WERI-Rb-1 (cell line): ENCODE measurements at regions not wholly inside any gene's neighbourhood (a gene's known extent, or its start where the extent isn't known, plus 50 kb on each side); places are given as distances from the start of the nearest gene placed in this dataset.

Experiments
- DNase-seq: peaks from one replicate; pipeline ENCODE4 v3.0.0-alpha.2; 2020
- H3K27ac ChIP-seq: fragments of 250-450 bp; sonication (Bioruptor Pico); 2 replicates; pipeline ENCODE4 v1.5.1; 2020; ENCODE audit warnings: mild to moderate bottlenecking, moderate library complexity
- H3K27me3 ChIP-seq: fragments of 250-450 bp; sonication (Bioruptor Pico); 2 replicates; pipeline ENCODE4 v1.5.1; 2021; ENCODE audit warnings: mild to moderate bottlenecking, low read depth, moderate library complexity; ENCODE audit not compliant: insufficient read depth, severe bottlenecking
- H3K36me3 ChIP-seq: fragments of 250-450 bp; sonication (Bioruptor Pico); 2 replicates; pipeline ENCODE4 v1.5.1; 2020; ENCODE audit warnings: mild to moderate bottlenecking, moderate library complexity
- H3K4me3 ChIP-seq: 2 replicates; pipeline ENCODE4 v1.5.1; 2011; ENCODE audit warnings: low read depth, mild to moderate bottlenecking, control low read depth, low read length
- H3K9me3 ChIP-seq: fragments of 250-450 bp; sonication (Bioruptor Pico); 2 replicates; pipeline ENCODE4 v1.5.1; 2021; ENCODE audit warnings: mild to moderate bottlenecking, moderate library complexity; ENCODE audit not compliant: severe bottlenecking
- CTCF ChIP-seq: IDR thresholded peaks from 2 replicates; pipeline ENCODE4 v1.5.1; 2011; ENCODE audit warnings: low read depth, mild to moderate bottlenecking, control low read depth, inconsistent platforms, low read length

- H3K27me3 ChIP-seq = peaks cover 20% of the 10 kb centered on the region
- no peaks in the 10 kb centered on the region for H3K9me3 ChIP-seq
- no peaks in the 10 kb centered on the region for H3K36me3 ChIP-seq
- DNase-seq = no peak
- no peak for TF ChIP-seq CTCF
- H3K27ac ChIP-seq = no peak overlapping the region
- H3K4me3 ChIP-seq = no peak overlapping the region
Measured at GRCh38 chr11:15748132-15748531, 608.2 kb downstream of the SOX6 start.

- Histone ChIP-seq H3K4me3 (no peak overlapping the region), H3K27ac (no peak overlapping the region), H3K36me3 (no peaks in the 10 kb centered on the region), H3K27me3 (peaks cover 20% of the 10 kb centered on the region), H3K9me3 (no peaks in the 10 kb centered on the region)
- TF ChIP-seq CTCF = no peak
- DNase-seq = no peak
Measured at GRCh38 chr11:15748741-15749140, 607.6 kb downstream of the SOX6 start.

GRCh38 chr11:15750535-15751308 is 605.6 kb downstream of the SOX6 start:
- H3K9me3 ChIP-seq = no peaks in the 10 kb centered on the region
- no peak for DNase-seq
- no peaks in the 10 kb centered on the region for H3K36me3 ChIP-seq
- TF ChIP-seq CTCF = no peak
- no peak overlapping the region for H3K27ac ChIP-seq
- H3K4me3 ChIP-seq = no peak overlapping the region
- H3K27me3 ChIP-seq = peaks cover 24% of the 10 kb centered on the region

GRCh38 chr11:15754221-15754620 is 602.1 kb downstream of the SOX6 start:
- DNase-seq = no peak
- Histone ChIP-seq H3K9me3 (no peaks in the 10 kb centered on the region), H3K27ac (no peak overlapping the region), H3K27me3 (peaks cover 36% of the 10 kb centered on the region), H3K36me3 (no peaks in the 10 kb centered on the region), H3K4me3 (no peak overlapping the region)
- no peak for TF ChIP-seq CTCF

- no peaks in the 10 kb centered on the region for H3K36me3 ChIP-seq
- H3K9me3 ChIP-seq = no peaks in the 10 kb centered on the region
- H3K27me3 ChIP-seq = peaks cover 36% of the 10 kb centered on the region
- no peak overlapping the region for H3K27ac ChIP-seq
- no peak for DNase-seq
- TF ChIP-seq CTCF = no peak
- H3K4me3 ChIP-seq = no peak overlapping the region
Measured at GRCh38 chr11:15757048-15757698, 599.2 kb downstream of the SOX6 start.
